Right atrium auricular region (tissue), 2 donors: ENCODE measurements at regions not wholly inside any gene's neighbourhood (a gene's known extent, or its start where the extent isn't known, plus 50 kb on each side); places are given as distances from the start of the nearest gene placed in this dataset.

Experiments
- DNase-seq: peaks from one replicate; pipeline ENCODE4 v3.0.0-alpha.2; 2019; ENCODE audit warnings: low spot score
- H3K27ac ChIP-seq, 2 donors: fragments of 200-600 bp; sonication (generic); 1 replicate in 1 of 2; 2 replicates in 1 of 2; pipeline ENCODE4 v1.5.1; 2016 to 2019
- H3K27me3 ChIP-seq, 2 donors: fragments of 200-600 bp; sonication (generic); one replicate each; pipeline versions ENCODE4 v1.5.1 to v1.6.0; 2017 to 2019
- H3K36me3 ChIP-seq: fragments of 200-600 bp; sonication (generic); one replicate; pipeline ENCODE4 v1.5.1; 2016
- H3K4me1 ChIP-seq, 2 donors: fragments of 200-600 bp; sonication (generic); one replicate each; pipeline versions ENCODE4 v1.5.1 to v1.6.0; 2017 to 2019
- H3K4me3 ChIP-seq, 2 donors: fragments of 200-600 bp; sonication (generic); 1 replicate in 1 of 2; 2 replicates in 1 of 2; pipeline ENCODE4 v1.5.1; 2017 to 2019; ENCODE audit warnings: mild to moderate bottlenecking in 1 of 2, moderate library complexity in 1 of 2
- H3K9me3 ChIP-seq, 2 donors: fragments of 200-600 bp; sonication (generic); one replicate each; pipeline ENCODE4 v1.5.1; 2019
- TF ChIP-seq, protein P1 (sequence below), 2 donors: fragments of 200-600 bp; sonication (generic); IDR thresholded peaks; one replicate each; pipeline ENCODE4 v1.5.1; 2019; ENCODE audit warnings: antibody characterized with exemption in 2 of 2

DNA sequence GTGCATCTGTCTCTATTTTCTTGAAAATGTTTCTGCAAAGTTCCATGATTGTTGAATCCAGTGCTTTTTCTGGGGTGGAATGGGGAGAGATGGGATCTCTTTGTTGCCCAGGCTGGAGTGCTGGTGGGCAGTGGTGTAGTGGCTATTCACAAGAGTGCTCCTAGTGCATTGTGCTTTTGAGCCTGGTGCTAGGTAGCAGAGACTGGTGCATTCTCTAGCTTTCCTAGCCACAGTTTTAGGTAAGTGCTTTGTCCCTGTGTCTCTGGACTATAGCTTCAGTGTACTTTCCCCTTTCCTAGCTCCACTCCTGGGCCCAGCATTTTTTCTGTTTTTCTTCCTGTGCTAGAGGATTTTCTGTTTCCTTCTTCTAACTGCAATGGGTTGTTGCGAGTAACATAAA lies 825.6 kb downstream of the SLITRK6 start:
- Histone ChIP-seq H3K4me3 (no peak overlapping the region), H3K27me3 (no peaks in the 10 kb centered on the region), H3K36me3 (no peaks in the 10 kb centered on the region), H3K4me1 (no peaks in the 10 kb centered on the region), H3K9me3 (no peaks in the 10 kb centered on the region), H3K27ac (no peak overlapping the region)
- no peak for DNase-seq
- TF ChIP-seq, protein P1, sequence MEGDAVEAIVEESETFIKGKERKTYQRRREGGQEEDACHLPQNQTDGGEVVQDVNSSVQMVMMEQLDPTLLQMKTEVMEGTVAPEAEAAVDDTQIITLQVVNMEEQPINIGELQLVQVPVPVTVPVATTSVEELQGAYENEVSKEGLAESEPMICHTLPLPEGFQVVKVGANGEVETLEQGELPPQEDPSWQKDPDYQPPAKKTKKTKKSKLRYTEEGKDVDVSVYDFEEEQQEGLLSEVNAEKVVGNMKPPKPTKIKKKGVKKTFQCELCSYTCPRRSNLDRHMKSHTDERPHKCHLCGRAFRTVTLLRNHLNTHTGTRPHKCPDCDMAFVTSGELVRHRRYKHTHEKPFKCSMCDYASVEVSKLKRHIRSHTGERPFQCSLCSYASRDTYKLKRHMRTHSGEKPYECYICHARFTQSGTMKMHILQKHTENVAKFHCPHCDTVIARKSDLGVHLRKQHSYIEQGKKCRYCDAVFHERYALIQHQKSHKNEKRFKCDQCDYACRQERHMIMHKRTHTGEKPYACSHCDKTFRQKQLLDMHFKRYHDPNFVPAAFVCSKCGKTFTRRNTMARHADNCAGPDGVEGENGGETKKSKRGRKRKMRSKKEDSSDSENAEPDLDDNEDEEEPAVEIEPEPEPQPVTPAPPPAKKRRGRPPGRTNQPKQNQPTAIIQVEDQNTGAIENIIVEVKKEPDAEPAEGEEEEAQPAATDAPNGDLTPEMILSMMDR (IDR thresholded peaks at IDR 0.05), result no peak

DNA sequence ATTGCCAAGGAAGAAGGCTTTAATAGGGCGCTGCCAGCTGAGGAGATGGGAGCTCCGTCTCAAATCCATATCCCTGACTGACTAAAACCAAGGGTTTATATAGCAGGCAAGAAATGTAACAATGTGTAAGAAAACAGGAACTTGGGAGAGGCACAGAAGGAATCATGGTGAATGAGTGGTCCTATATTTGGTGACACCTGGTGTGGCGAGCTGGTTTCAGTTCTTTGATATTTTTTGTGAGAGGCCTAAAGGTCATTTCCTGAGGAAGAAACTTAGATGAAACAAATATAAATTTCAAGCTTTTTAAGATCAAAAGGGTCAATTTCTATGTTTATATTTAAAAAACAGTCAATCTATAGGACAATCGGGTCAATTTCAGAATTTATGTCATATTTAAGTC lies 826.3 kb downstream of the SLITRK6 start:
- H3K4me3 ChIP-seq, result no peak overlapping the region
- no peaks in the 10 kb centered on the region for H3K9me3 ChIP-seq
- TF ChIP-seq, protein P1 (IDR thresholded peaks at IDR 0.05), result no peak
- no peak overlapping the region for H3K27ac ChIP-seq
- no peaks in the 10 kb centered on the region for H3K4me1 ChIP-seq
- no peaks in the 10 kb centered on the region for H3K27me3 ChIP-seq
- H3K36me3 ChIP-seq, result no peaks in the 10 kb centered on the region
- DNase-seq, result no peak

DNA sequence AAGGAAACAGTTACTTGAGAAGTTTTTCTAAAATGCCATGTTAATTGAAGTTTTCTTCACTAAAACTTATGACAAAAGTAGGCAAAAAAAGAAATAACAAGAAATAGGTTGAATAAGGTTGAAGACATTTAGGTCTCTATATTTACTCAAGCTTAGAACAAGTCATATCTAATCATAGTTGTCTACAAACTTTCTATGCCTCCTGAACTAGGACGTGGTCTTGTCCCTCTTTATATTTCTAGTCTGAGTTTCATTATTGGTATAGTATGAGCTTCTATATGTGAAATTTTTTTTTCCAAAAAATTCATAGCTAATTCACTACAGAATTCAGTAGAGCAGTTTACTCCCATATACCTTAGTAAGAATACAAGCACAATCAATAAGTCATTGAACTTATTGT lies 836.4 kb downstream of the SLITRK6 start:
- DNase-seq, result no peak
- H3K4me3 ChIP-seq, result no peak overlapping the region
- no peaks in the 10 kb centered on the region for H3K36me3 ChIP-seq
- H3K27me3 ChIP-seq, result no peaks in the 10 kb centered on the region
- TF ChIP-seq, protein P1 (IDR thresholded peaks at IDR 0.05), result no peak
- H3K4me1 ChIP-seq, result no peaks in the 10 kb centered on the region
- no peaks in the 10 kb centered on the region for H3K9me3 ChIP-seq
- no peak overlapping the region for H3K27ac ChIP-seq

DNA sequence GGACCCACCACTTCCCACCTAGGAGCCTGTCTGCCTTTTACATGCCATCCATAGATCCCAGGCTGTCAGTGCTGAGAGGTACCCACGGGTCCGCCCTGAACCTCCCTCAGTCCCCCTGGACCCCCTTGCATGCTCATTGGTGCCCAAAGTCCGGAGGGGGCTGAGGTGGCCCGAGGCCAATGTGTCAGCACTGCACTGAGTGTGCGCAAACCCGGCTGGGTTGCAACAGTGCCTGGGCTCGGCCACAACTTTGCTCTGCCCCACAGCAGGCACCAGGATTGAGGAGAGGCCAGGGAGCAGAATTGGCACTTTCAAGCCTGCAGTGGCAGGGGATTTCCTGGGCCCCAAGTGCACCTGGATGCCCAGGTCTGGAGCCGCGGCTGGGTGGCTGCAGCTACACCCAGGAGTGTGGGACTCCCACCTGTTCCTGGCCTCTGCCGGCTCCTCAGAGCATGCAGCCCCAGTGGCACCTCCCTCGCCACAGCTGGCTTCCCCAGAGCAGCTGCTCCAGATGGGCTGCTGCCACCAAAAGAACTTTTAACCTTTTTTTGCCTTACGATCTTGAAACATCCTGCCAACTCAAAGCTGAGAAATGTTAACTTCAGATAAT lies 837.0 kb downstream of the SLITRK6 start:
- Histone ChIP-seq H3K9me3 (no peaks in the 10 kb centered on the region), H3K27me3 (no peaks in the 10 kb centered on the region), H3K27ac (no peak overlapping the region), H3K4me3 (no peak overlapping the region), H3K36me3 (no peaks in the 10 kb centered on the region), H3K4me1 (no peaks in the 10 kb centered on the region)
- TF ChIP-seq, protein P1 (IDR thresholded peaks at IDR 0.05), result no peak
- DNase-seq, result no peak

DNA sequence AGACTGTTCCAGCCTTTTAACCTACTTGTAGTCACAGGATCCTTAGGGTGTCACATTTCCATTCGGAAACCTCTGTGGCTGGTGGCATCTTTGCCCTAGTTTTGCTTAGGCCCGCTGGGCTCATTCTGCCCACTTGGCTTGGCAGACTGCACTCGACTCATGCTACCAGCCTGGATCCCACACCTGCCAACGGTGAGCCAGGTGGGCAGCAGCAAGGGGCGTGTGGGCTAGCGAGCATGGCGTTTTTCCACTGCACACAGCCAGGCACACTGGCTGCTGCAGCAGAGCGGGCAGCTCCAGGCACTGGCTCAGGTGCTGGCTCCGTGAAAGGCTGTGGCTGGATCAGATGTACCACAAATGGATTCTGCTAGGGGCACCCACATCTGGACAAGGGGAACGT lies 838.2 kb downstream of the SLITRK6 start:
- TF ChIP-seq, protein P1 (IDR thresholded peaks at IDR 0.05), result no peak

DNA sequence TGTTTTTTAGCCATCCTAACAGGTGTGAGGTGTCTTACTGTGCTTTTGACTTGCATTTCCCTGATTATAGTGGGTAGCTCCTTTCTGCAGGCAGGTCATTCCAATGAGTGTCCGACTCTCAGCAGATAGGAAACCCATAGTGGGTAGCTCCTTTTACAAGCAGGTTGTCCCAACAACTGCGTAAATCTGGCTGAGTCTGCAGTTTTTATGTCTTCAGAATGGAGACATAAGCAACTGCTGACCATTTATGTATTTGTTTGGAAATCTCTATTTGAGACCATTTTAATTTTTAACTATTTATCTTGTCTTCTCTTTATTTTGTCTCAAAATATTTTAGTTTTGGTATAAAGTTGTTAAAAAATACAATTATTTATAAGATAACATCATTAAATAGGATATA lies 839.4 kb downstream of the SLITRK6 start:
- TF ChIP-seq, protein P1 (IDR thresholded peaks at IDR 0.05), result no peak
- H3K36me3 ChIP-seq, result no peaks in the 10 kb centered on the region
- DNase-seq, result no peak
- H3K9me3 ChIP-seq, result no peaks in the 10 kb centered on the region
- H3K4me1 ChIP-seq, result no peaks in the 10 kb centered on the region
- H3K27me3 ChIP-seq, result no peaks in the 10 kb centered on the region
- no peak overlapping the region for H3K4me3 ChIP-seq
- H3K27ac ChIP-seq, result no peak overlapping the region

More for the DNA sequence above, 838.2 kb downstream of the SLITRK6 start:
- Histone ChIP-seq H3K9me3 (no peaks in the 10 kb centered on the region), H3K27ac (no peak overlapping the region), H3K4me3 (no peak overlapping the region), H3K4me1 (no peaks in the 10 kb centered on the region), H3K36me3 (no peaks in the 10 kb centered on the region), H3K27me3 (no peaks in the 10 kb centered on the region)
- no peak for DNase-seq
